OCI-LY3 (cell line): ENCODE measurements at regions not wholly inside any gene's neighbourhood (a gene's known extent, or its start where the extent isn't known, plus 50 kb on each side); places are given as distances from the start of the nearest gene placed in this dataset.

Experiments
- H2AFZ ChIP-seq: fragments of 200-600, 300-600 bp; shearing (Covaris generic); 2 replicates; pipeline ENCODE4 v1.6.0; 2014; ENCODE audit warnings: antibody characterized with exemption, low read depth, low read length
- H3K27ac ChIP-seq: fragments of 200-600, 300-600 bp; sonication (generic); 2 replicates; pipeline ENCODE4 v1.5.1; 2014; ENCODE audit warnings: mild to moderate bottlenecking, low read length, moderate library complexity, mixed read lengths
- H3K27me3 ChIP-seq: fragments of 200-600, 300-600 bp; sonication (generic); 2 replicates; pipeline ENCODE4 v1.6.1; 2014; ENCODE audit warnings: low read depth, low read length, mixed read lengths
- H3K36me3 ChIP-seq: fragments of 200-600, 300-600 bp; sonication (generic); replicated peaks from 2 replicates; pipeline ENCODE3; 2014; ENCODE audit warnings: low read depth, low read length, mixed read lengths
- H3K4me1 ChIP-seq: fragments of 300-600, 200-600 bp; sonication (generic); 2 replicates; pipeline ENCODE4 v1.6.1; 2014; ENCODE audit warnings: low read length, mixed read lengths
- H3K4me2 ChIP-seq: fragments of 200-600, 300-600 bp; sonication (generic); 2 replicates; pipeline ENCODE4 v1.6.1; 2014; ENCODE audit warnings: low read length, mixed read lengths
- H3K4me3 ChIP-seq: fragments of 300-600, 200-600 bp; sonication (generic); 2 replicates; pipeline ENCODE4 v1.5.1; 2014; ENCODE audit warnings: antibody characterized with exemption, mild to moderate bottlenecking, low read length, moderate library complexity
- H3K79me2 ChIP-seq: fragments of 300-600, 200-600 bp; shearing (Covaris generic); 2 replicates; pipeline ENCODE4 v1.6.1; 2014; ENCODE audit warnings: mild to moderate bottlenecking, low read length, mixed read lengths
- H3K9ac ChIP-seq: fragments of 300-600, 200-600 bp; shearing (Covaris generic); 2 replicates; pipeline ENCODE4 v1.6.0; 2014; ENCODE audit warnings: mild to moderate bottlenecking, low read length, moderate library complexity
- H3K9me3 ChIP-seq: fragments of 200-600, 300-600 bp; shearing (Covaris generic); 2 replicates; pipeline ENCODE4 v1.6.1; 2014; ENCODE audit warnings: low read length, mixed read lengths; ENCODE audit not compliant: insufficient read depth
- H4K20me1 ChIP-seq: fragments of 200-600, 300-600 bp; sonication (generic); 2 replicates; pipeline ENCODE4 v1.6.1; 2016; ENCODE audit warnings: low read length, mixed read lengths; ENCODE audit not compliant: insufficient read depth
- CTCF ChIP-seq: fragments of 200-600, 300-600 bp; sonication (generic); IDR thresholded peaks from 2 replicates; pipeline ENCODE4 v1.5.1; 2014; ENCODE audit warnings: antibody characterized with exemption, low read length, low read depth
- EZH2phosphoT487 ChIP-seq: fragments of 200-600 bp; shearing (Covaris generic); IDR thresholded peaks from 2 replicates; pipeline ENCODE4 v1.6.1; 2018; ENCODE audit warnings: antibody characterized with exemption, mixed run types, low read depth

GRCh38 chr13:107461751-107462150 lies 753.6 kb downstream of the LIG4 start:
- peaks cover 5% of the 10 kb centered on the region; the same call in 1 of the 2 replicates for H3K9me3 ChIP-seq
- no peaks in the 10 kb centered on the region for H4K20me1 ChIP-seq
- no peak overlapping the region for H3K4me2 ChIP-seq
- H3K4me1 ChIP-seq: no peaks in the 10 kb centered on the region
- TF ChIP-seq CTCF: no peak
- TF ChIP-seq EZH2phosphoT487: no peak
- no peak overlapping the region for H3K27ac ChIP-seq
- H3K27me3 ChIP-seq: no peaks in the 10 kb centered on the region
- H2AFZ ChIP-seq: no peak overlapping the region
- no peak overlapping the region for H3K9ac ChIP-seq
- peaks cover 3% of the 10 kb centered on the region for H3K36me3 ChIP-seq
- H3K79me2 ChIP-seq: no peaks in the 10 kb centered on the region
- no peak overlapping the region for H3K4me3 ChIP-seq

DNA sequence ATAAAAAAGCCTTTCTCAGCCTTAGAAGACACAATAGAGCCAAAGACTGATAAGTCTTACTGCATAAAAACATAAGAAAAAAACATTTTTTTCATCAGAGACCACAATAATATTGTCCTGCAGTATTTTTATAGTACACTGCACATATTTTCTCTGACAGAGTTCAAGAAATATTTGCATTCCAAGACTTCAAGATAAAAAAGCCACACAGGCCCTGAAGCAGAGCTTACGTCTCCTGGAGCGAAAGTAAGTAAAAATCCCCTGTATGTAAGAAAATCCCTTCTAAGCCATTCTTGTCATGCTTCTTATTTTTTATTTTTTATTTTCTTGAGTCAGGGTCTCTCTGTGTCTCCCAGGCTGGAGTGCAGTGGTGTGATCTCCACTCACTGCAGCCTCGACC lies 755.9 kb downstream of the LIG4 start:
- Histone ChIP-seq H3K4me1 (no peaks in the 10 kb centered on the region), H2AFZ (no peak overlapping the region), H3K27me3 (no peaks in the 10 kb centered on the region), H3K9ac (no peak overlapping the region), H4K20me1 (no peaks in the 10 kb centered on the region), H3K27ac (no peak overlapping the region), H3K4me2 (no peak overlapping the region), H3K36me3 (no peaks in the 10 kb centered on the region), H3K79me2 (no peaks in the 10 kb centered on the region), H3K9me3 (no peaks in the 10 kb centered on the region), H3K4me3 (no peak overlapping the region)
- TF ChIP-seq CTCF (no peak), EZH2phosphoT487 (no peak)

DNA sequence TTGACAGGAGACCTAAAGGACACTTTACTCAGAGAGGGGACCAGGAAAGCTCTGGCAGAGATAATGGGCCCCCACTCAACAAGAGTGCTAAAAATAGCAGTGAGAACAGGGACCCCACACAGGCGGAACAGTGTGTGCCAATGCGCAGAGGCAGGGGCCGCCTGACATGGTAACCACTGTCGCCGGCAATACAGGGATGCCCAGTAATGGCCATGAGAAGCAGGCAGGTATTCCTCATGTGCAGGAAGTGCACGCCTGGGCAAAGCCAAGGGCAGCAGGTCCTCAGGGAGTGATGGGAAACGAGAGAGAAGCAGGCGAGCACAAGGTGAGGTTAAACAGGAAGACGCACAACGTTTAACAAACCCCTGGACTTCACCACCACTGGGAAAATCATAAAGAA lies 757.1 kb downstream of the LIG4 start:
- Histone ChIP-seq H4K20me1 (no peaks in the 10 kb centered on the region), H3K4me1 (no peaks in the 10 kb centered on the region), H3K79me2 (no peaks in the 10 kb centered on the region), H3K27me3 (no peaks in the 10 kb centered on the region), H3K4me2 (no peak overlapping the region), H3K36me3 (no peaks in the 10 kb centered on the region), H3K27ac (no peak overlapping the region), H3K4me3 (no peak overlapping the region), H3K9ac (no peak overlapping the region), H3K9me3 (peaks cover 4% of the 10 kb centered on the region; the same call in 1 of the 2 replicates), H2AFZ (no peak overlapping the region)
- TF ChIP-seq CTCF (no peak), EZH2phosphoT487 (no peak)

DNA sequence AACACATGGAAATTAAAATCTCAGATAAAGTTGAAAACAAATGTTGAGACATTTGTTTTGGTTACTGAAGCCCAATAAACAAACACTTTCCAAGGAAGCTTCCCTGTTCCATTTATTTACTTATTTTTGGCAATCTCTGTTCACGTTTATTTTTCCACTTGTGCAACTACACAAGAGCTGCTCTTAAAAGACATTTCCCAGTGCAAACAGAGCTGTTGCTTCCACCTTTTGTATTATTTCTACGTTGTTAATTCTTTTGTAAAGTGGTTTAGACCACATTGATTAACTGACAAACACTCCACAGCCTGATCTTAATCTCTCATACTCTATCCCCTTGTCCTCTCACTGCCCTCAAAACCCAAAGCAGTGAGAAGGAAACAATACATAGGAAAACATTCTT lies 757.6 kb downstream of the LIG4 start:
- Histone ChIP-seq H3K27ac (no peak overlapping the region), H3K79me2 (no peaks in the 10 kb centered on the region), H3K4me2 (no peak overlapping the region), H3K4me1 (no peaks in the 10 kb centered on the region), H3K9me3 (peaks cover 4% of the 10 kb centered on the region; the same call in 1 of the 2 replicates), H2AFZ (no peak overlapping the region), H3K9ac (no peak overlapping the region), H3K36me3 (no peaks in the 10 kb centered on the region), H4K20me1 (no peaks in the 10 kb centered on the region), H3K4me3 (no peak overlapping the region), H3K27me3 (no peaks in the 10 kb centered on the region)
- TF ChIP-seq EZH2phosphoT487: no peak
- no peak for TF ChIP-seq CTCF
